HG02852 (cell line): ENCODE measurements at regions not wholly inside any gene's neighbourhood (a gene's known extent, or its start where the extent isn't known, plus 50 kb on each side); places are given as distances from the start of the nearest gene placed in this dataset.

Experiments used
- ATAC-seq: cut with Tn5 transposase; IDR thresholded peaks from one replicate; pipeline ENCODE4 v1.9.1; 2021; ENCODE audit warnings: mild to moderate bottlenecking, moderate library complexity; ENCODE audit not compliant: unreplicated experiment

DNA sequence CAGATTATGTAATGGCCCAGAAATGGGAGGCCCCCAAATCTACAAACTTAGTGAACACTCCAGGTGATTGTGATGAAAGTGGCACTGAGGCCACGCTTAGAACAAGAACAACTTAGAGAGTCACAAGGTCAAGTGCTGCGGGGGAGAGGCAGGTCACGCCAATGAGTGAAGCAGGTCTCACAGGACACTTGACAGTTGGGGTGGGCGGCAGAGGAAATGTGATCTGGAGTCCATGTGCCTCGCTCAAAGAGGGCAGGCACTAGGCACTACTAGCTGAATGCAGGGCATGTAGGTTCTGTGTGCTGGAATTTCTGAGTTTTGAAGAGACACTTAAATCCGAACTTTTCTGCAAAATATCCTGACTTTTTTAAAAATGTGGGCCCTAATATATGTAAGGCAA lies 193.2 kb upstream of the RORB start:
- no peak for ATAC-seq

DNA sequence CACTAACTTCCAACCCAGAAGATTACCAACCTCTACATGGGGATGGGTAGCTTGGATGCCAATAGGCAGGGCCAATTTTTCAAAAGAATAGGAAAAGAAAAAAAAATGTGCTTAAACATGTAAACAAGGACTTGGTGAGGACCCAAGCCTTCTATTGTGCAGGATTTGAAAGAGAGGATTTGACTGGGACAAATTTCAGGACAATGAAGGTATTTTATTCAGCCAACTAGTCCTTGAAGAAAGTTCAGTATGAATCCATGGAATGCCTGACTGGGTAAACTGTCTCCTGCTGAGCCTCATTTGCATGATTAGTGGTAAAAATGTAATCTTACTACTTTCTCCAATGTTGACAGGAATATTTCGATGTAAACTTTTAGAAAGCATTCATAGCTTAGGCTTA lies 192.5 kb upstream of the RORB start:
- no peak for ATAC-seq

DNA sequence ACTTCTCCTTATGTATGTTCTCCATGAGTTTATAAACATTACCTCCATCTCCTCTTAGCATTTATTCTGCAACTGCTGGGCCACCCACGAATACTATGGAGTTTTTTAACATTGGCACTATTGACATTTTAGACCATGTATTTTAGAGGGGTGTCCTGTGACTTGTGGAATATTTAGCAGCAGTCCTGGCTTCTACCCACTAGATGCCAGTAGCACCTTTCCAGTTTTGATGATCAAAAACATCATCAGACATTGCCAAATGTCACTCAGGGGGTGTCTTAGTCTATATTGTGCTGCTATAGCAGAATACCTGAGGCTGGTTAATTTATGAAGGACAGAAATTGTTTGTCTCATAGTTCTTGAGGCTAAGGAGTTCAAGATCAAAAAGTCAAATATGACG lies 187.5 kb upstream of the RORB start:
- no peak for ATAC-seq

DNA sequence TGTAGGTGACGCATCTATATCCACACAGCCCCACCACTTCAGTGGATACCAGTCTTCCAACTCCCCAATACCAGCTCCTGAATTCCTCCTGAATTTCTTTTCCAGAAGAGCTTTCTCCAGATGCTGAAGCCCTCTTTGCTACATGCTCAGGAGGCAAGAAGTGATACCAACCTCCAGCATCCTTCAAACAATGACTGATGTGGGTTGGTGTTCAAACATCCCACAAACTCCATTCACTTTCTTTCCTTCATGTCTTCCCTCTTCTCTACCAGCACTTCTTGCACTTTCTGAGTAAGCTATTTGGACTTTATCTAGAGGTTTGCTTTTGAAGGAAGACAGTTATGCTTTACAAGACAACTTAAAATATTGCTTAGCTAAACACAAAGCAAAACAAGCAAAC lies 179.9 kb upstream of the RORB start:
- ATAC-seq, result no peak

DNA sequence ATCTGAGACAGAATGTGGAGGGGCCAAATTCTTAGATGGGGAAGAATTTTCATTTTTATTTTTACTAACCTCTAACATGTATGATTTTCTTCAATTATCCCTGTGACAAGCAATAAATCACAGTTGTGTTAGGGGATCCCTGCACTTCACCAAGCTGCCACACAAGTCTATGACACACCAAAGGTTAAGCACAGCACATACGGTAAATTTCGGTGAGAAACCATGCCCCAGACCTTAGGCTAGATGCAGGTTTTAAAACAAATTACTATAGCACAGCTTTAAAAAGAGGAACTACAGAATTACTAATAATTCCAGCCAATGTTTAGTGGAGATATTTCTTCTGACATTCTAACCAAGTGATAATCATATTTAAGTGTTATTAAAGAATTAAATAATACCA lies 175.7 kb upstream of the RORB start:
- ATAC-seq, result no peak

DNA sequence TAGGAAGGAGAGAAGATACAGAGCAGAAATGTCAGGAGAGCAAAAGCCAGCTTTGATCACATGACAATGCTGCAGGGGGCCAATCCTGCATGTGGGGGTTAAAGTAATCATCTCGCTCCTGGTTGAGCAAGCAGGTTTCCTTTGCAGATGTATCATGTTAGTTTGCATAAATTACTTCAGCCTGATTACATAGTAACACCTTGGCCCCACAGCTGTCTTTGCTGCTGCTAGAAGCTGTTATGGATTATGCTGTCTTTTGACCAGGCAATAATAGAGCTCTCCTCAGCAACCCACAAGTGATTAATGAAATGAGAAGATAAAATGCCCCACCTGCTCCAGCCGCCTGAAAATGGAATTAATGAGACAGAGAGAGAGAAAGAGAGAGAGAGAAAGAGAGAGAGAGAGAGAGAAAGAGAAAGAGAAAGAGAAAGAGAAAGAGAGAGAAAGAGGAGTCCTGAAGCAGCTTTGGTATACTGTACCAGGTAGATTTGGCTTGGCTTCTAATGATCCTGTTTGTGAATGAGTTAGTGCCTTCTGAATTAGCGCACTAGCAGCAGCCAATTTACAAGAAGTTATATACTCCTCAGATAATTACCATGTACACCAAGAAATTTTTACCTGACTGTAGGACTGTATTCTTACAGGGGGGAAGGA lies 174.3 kb upstream of the RORB start:
- ATAC-seq, result no peak

DNA sequence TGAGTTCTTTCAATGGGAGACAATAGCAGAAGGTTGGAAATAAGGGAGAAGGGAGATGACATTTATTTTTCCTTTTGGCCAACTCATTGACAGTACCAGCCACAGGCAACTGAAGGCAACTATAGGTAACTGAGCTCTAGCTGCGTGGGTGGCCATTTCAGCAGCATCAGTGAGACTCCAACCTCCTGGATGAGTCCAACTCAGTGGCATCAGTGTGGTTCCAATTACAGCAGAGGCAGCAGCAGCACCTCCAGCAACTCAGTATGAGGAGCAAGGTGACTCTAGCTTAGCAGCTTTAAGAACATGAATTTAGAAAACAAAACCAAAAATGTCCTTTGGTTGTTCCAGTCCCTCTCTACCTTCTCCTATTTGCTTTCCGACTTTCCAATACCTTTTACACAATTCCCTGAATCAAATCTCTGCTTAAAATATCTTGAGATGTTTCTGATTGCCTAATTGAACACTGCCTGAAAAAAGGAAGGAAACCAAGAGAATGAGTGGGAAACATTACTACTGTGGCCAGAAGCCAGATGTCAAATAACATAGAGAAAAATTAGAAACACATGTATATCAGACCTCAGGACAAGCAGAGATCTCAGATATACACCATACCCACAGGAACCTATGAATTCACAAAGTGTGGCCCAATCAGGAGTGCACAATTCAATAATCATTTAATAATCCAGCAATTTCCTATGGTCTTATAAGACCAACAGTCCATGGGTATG lies 166.5 kb upstream of the RORB start:
- no peak for ATAC-seq

DNA sequence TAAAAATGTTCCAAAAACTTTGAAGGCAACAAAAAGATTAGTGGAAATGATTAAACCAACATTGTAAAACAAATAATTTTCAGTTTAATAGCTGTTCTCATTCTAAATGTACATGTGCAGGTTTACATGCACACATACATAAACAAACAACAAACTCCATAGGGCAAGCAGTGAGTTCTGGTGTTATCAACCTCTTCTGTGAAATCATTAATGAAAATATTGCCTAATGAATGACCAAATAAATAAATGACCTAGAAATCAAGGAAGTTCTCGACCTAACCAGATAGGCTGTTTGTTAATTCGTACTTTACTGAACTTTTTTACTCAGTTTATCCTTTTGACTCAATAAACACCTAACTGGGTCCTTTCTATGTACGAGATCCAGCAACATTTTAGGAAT lies 165.5 kb upstream of the RORB start:
- no peak for ATAC-seq

DNA sequence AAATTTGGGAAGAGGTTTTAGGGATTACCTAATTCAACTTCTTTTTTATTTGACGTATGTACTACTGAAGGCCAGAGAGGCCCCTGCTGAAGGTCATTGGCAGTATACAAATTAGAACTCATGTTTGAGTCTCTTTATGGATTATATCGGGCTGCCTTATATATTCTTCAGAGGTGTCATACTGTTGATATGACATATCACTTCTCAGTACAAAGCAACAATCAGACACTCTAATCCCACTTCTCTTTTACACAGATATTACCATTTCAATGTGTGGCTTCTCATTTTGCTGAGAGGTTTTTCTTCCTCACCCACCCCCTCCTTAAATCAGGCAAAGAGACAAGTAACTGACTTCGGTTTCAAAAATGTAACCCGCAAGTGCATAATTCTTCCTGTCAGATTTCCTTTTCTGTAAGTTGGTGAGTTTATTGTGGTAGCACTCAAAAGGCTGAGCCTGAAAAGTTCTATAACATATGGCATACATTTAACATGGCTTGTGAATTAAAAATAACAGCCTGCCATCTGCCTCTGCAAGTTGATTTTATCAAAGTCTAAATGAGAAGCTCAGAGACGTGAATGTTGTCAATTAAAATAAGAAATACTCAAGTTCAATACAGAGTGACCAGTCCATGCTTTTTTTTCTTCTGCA lies 163.6 kb upstream of the RORB start:
- ATAC-seq, result no peak

DNA sequence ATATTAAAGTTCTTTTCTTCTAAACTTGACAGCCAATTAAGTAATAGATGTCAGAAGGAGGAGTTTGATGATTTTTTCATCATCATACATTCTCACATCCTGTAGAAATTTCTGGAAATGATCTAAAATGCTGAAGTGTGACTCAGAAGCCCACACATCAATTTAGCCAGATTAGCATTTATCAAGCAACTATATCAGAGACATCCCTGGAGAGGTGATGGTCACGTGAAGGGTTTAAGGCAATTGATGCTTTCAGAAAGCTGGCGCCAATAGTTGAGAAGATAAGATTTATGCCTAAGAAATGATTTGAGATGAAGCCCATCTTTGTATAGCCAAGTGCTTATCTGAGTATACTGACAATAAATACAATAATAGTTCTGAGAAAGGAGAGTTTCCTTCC lies 162.9 kb upstream of the RORB start:
- no peak for ATAC-seq

DNA sequence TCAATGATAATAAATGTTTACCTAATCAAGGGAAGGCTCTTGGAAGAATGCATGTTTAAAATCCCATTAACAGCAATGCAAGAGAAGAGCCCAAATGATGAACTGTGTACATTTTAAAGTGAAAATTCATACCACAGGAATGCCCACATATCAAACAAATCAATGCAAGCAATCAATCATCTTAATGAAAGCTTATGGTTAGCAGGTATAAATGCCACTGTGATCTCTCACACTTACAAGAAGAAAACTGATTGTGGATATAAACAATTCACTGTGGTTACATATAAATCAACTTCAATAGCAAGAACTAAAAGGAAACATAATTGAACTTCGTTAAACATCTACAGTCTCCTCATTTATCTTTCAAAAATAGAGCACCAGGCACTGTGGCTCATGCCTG lies 161.0 kb upstream of the RORB start:
- no peak for ATAC-seq

DNA sequence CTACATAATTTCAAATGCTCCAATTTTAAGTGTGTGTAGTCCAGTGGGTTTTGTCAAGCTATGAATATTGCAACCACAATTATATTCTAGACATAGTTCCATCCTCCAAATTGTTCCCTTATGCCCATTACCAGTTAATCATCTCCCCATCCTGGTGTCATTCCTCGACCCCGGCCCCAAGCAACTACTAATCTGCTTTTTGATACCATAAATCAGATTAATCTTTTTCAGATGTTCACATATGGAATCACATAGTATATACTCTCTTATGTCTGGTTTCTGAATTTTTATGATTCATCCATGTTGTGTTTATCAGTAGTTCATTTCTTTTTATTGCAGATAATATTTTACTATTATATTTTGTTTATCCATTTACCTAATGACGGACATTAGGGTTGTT lies 148.4 kb upstream of the RORB start:
- ATAC-seq, result no peak

DNA sequence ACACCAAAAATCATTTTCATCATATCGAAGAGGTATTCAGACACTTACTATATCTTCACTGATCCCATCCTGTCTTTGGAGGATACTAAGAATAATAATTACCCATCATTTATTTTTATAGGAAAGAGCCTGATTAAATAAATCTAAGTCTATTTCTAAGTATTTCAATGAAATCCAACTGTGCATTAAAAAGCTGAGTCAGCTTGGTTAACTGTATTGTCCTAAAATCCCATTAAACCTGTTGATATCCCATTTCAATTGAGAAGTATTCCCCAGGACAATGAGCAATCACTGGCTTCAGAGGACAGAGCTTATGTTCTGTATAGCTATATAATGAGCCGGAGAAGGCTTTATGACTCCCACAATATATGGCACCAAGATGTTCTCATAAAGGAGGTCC lies 142.0 kb upstream of the RORB start:
- ATAC-seq, result no peak

DNA sequence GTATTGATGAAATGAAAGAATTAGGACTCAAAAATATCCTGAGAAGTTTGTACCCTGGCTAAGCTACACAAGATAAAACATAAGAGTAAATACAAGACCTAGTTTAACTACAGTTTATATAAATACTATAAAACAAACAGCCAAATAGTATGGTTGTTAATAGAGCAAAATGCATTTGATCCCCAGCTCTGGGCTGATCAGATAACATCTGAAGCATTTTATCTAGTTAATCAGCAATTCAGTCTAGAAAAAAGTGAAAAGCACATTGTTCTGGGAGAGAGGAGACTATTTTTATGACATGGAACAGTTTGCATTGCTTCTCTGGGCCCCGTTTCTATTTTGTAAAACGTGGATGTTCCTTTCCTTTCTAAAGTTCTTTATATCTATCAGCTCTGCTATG lies 139.6 kb upstream of the RORB start:
- ATAC-seq, result no peak

DNA sequence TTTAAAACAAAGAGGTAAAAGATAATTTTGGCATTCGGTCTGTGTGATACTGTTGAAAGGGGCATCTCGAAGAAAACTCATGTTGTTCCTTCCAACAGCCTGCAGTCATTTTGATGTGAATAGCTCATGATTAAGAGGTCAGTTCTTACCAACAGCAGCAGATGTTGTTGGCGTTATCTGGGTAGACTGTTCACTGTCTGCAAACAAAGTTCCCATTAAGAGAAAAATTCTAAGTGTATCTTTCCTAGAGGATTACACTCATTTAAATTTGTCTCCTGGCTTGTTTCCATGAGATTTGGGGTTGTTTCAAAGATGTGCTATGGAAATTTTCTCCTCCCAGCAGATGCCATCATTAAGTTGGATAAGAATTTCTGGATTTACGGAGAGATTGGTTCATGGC lies 138.2 kb upstream of the RORB start:
- no peak for ATAC-seq

DNA sequence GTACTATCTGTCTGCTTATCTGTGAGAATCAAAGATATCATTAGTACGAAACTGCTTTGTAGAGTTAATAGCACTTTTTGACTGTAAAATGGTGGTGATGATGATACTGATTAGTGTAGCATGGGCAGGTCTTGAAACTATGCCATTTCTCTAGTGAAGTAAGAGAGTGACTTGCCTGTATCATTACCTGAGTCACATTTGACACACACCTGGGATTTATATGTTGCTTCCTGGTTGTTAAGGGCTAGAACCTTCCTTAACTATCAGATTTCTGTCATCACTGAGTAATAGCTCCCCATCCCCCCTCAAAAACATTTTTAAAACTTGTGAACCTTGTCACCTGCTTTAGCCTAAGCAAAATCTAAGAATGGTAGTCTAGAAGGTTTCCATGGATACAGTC lies 135.6 kb upstream of the RORB start:
- no peak for ATAC-seq

DNA sequence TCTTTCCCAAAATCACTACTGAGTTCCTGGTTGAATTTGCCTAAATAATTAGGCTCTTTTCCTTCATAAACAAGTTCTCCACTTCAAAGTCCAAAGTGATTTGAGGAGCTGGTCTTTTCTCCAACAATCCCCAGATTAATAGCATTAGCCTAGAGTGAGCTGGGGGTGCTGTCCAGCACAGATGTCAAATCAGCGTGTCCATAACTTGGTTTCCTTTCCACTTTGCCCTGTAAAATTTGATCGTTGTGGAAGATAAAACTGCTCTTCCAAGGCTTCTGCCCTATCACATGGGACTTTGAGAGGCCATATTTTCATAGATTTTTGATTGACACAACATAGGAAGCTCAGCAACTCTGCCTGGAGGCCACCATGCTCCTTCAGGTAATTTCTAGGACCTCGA lies 134.7 kb upstream of the RORB start:
- no peak for ATAC-seq

DNA sequence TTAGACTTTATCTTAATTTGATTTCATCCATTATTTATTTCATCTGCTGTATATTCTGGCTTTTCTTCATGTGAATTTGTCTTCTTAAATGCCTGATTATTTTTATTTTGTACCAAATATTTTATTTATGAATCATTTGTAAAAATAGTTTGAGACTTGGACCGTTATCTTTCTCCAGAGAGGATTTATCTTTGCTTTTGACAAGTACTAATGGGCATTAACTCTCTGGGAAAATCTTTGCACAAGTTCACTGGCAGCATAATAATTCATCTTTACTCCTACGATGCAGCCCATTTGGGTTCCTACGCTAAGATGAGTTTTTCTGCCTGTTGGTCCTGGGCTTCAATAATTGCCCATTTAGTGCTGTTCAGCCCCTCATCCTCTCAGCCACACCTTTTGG lies 131.0 kb upstream of the RORB start:
- no peak for ATAC-seq

DNA sequence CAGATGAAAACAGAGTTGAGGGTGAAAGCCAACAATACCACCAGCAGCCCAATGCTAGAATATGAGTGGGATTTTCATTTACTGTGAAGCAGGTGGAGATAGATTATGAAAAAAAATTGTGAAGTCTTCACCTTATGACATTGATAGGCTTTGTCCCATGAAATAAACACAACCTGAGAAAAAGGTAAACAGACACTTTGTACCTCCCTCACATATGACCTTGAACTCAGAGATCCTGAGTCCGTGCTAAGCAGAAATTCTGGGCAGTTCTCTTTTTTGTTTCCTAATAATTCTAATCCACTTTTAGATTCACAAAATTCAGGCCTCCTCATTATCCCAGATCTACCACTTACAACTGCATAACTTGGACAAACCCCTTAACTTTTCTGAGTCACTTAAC lies 127.3 kb upstream of the RORB start:
- ATAC-seq, result no peak

DNA sequence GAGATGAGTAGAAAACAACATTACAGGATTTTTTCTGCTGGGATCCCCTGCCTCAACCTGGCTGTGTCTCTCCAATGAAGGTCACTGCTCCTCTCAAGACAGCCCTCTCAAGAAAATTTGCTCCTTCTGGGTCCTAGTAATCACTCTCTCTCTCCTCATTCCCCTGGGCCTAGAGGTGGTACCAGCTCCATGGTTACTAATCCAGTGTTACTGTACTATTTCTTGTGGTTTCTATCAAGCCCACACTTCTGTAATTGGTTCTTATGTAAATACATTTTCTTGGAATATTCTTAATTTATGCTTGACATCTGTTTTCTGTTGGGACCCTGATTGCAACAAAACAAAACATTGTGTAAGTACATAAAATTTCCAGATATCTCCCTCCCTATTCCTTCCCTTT lies 123.8 kb upstream of the RORB start:
- ATAC-seq, result no peak

DNA sequence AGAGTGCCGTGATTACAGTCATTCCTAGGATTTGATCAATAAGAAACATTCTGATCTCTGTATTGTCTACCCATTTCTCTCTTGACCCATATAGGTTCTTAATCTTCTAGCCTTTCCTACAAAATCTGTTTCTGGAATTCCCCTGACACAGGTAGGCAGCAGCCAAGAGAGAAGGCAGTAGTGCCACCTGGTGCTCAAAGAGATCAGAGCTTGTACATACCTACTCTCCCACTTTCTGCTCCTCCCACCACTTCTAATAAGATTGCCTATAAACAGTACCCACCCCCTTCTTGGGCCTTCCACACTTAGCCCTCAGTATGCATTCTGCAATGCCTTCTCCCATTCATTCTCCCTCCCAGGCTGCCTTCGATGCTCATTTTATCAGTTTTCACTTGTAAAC lies 117.4 kb upstream of the RORB start:
- ATAC-seq, result no peak

DNA sequence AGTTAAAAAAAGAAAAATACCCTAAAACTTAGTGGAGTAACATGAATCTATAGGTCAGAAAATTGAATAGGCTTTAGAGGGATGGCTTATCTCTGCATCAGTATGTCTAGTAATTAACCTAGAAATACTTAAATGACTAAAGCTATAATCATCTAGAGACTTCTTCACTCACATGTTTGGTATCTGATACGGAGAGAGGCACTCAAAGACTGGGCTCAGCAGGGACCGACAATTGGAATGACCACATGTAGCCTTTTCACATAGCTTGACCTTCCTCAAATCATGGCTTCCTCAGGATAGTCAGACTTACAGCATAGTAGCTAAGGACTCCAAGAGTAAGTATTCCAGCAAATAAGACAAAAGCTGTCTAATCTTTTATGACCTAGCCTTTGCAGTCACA lies 105.3 kb upstream of the RORB start:
- ATAC-seq, result no peak

DNA sequence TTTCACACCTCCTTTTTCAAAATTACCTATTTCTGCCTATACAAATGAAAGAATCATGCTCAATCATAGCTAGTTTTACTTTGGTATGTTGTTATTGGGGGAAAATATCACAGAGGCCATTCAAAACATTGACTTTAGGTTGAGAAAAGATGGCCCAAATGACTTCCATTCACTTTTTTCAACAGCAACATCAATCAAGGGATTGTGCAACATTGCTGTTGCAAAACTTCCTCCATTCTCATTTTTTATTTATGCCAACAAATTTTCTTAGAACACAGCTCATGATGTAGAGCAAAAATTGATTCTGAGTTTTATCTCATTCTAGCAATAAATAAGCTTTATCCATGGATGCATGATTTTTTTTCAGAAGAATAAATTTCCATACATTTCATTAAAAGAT lies 93.6 kb upstream of the RORB start:
- ATAC-seq, result no peak
